Testis (tissue), 2 donors: ENCODE measurements at regions not wholly inside any gene's neighbourhood (a gene's known extent, or its start where the extent isn't known, plus 50 kb on each side); places are given as distances from the start of the nearest gene placed in this dataset.

Experiments used
- DNase-seq: peaks from one replicate; pipeline ENCODE4 v3.0.0-alpha.2; 2019
- H3K27ac ChIP-seq, 2 donors: fragments of 200-600 bp; sonication (generic); one replicate each; pipeline ENCODE4 v1.5.1; 2019
- H3K27me3 ChIP-seq: fragments of 200-600 bp; sonication (generic); one replicate; pipeline ENCODE4 v1.5.1; 2019
- H3K36me3 ChIP-seq: fragments of 200-600 bp; sonication (generic); one replicate; pipeline ENCODE4 v1.5.1; 2017; ENCODE audit warnings: low read depth; ENCODE audit errors: missing control alignments
- H3K4me1 ChIP-seq: fragments of 200-600 bp; sonication (generic); one replicate; pipeline ENCODE4 v1.5.1; 2019
- H3K4me3 ChIP-seq, 2 donors: fragments of 200-600 bp; sonication (generic); one replicate each; pipeline ENCODE4 v1.5.1; 2017 to 2019
- H3K9me3 ChIP-seq: fragments of 200-600 bp; sonication (generic); one replicate; pipeline ENCODE4 v1.5.1; 2017
- CTCF ChIP-seq, 3 experiments: fragments of 450-650 bp in 2 of 3; fragments of 200-600 bp in 1 of 3; sonication (generic) in 1 of 3; IDR thresholded peaks; one replicate each; pipeline ENCODE4 v1.5.1; 2016 to 2019; ENCODE audit warnings: antibody characterized with exemption in 3 of 3, mild to moderate bottlenecking in 2 of 3, moderate library complexity in 1 of 3
- POLR2A ChIP-seq: fragments of 450-650 bp; IDR thresholded peaks from one replicate; pipeline ENCODE4 v1.6.1; 2017; ENCODE audit warnings: antibody characterized with exemption, mild to moderate bottlenecking, moderate library complexity
- WGBS, 2 donors: methylation state at CpG; one replicate each; pipeline ENCODE4 v1.1.5; 2018; 5-methylcytosine and 5-hydroxymethylcytosine counted together
- intact Hi-C: fragments of 100-400 bp; cut with DNase I; formaldehyde crosslinking; loops from one replicate; pipeline ENCODE4 v1.15.1; 2023; ENCODE audit warnings: low total_unique reads

GRCh38 chrX:147550217-147550616, 361.5 kb upstream of the FMR1 start:
- peak; percentile 77 for DNase-seq
- WGBS, 2 donors: 25 to 52% methylated on average over 3 of the region's 3 CpGs

GRCh38 chrX:147559191-147559590, 352.5 kb upstream of the FMR1 start:
- Histone ChIP-seq H3K27ac (no peak overlapping the region), H3K36me3 (no peaks in the 10 kb centered on the region), H3K27me3 (no peaks in the 10 kb centered on the region), H3K9me3 (no peaks in the 10 kb centered on the region), H3K4me1 (no peaks in the 10 kb centered on the region), H3K4me3 (no peak overlapping the region)
- 61 to 64% methylated on average over 1 of the region's 1 CpG for WGBS, 2 donors
- DNase-seq: no peak
- no peak for TF ChIP-seq CTCF (IDR thresholded peaks at IDR 0.05)
- intact Hi-C loops: no loop called here

More at GRCh38 chrX:147550217-147550616, 361.5 kb upstream of the FMR1 start:
- TF ChIP-seq CTCF (IDR thresholded peaks at IDR 0.05) (peak; percentile 24 to 48 (median 30)), POLR2A (no peak)
- intact Hi-C loops: no loop called here
- no peaks in the 10 kb centered on the region for H3K9me3 ChIP-seq
- H3K4me3 ChIP-seq: no peak overlapping the region
- no peaks in the 10 kb centered on the region for H3K4me1 ChIP-seq
- no peaks in the 10 kb centered on the region for H3K27me3 ChIP-seq
- H3K27ac ChIP-seq: no peak overlapping the region
- no peaks in the 10 kb centered on the region for H3K36me3 ChIP-seq

GRCh38 chrX:147565237-147565636, 346.5 kb upstream of the FMR1 start:
- 20 to 38% methylated on average over 1 of the region's 1 CpG for WGBS, 2 donors
- no peak for DNase-seq
- H3K36me3 ChIP-seq: no peaks in the 10 kb centered on the region
- no peaks in the 10 kb centered on the region for H3K27me3 ChIP-seq
- H3K4me1 ChIP-seq: no peaks in the 10 kb centered on the region
- no peak for TF ChIP-seq CTCF (IDR thresholded peaks at IDR 0.05)
- no peak for TF ChIP-seq POLR2A
- H3K4me3 ChIP-seq: no peak overlapping the region
- H3K9me3 ChIP-seq: no peaks in the 10 kb centered on the region
- no peak overlapping the region for H3K27ac ChIP-seq
- intact Hi-C loops: no loop called here

- DNase-seq: no peak
- intact Hi-C loops: no loop called here
- Histone ChIP-seq H3K36me3 (no peaks in the 10 kb centered on the region), H3K9me3 (no peaks in the 10 kb centered on the region), H3K4me1 (no peaks in the 10 kb centered on the region), H3K4me3 (no peak overlapping the region), H3K27ac (no peak overlapping the region), H3K27me3 (no peaks in the 10 kb centered on the region)
- TF ChIP-seq CTCF (IDR thresholded peaks at IDR 0.05) (no peak), POLR2A (no peak)
- WGBS, 2 donors: 40 to 50% methylated on average over 1 of the region's 1 CpG
Observed at GRCh38 chrX:147570483-147570882, 341.2 kb upstream of the FMR1 start.

GRCh38 chrX:147573266-147573665, 338.5 kb upstream of the FMR1 start:
- H3K36me3 ChIP-seq: no peaks in the 10 kb centered on the region
- 88 to 93% methylated on average over 2 to 4 of the region's 4 CpGs for WGBS, 2 donors
- H3K4me1 ChIP-seq: no peaks in the 10 kb centered on the region
- no peak overlapping the region for H3K4me3 ChIP-seq
- H3K27me3 ChIP-seq: no peaks in the 10 kb centered on the region
- no peak for TF ChIP-seq CTCF (IDR thresholded peaks at IDR 0.05)
- TF ChIP-seq POLR2A: no peak
- no peaks in the 10 kb centered on the region for H3K9me3 ChIP-seq
- no peak for DNase-seq
- no peak overlapping the region for H3K27ac ChIP-seq
- intact Hi-C loops: no loop called here
